BJ (cell line): ENCODE measurements at regions not wholly inside any gene's neighbourhood (a gene's known extent, or its start where the extent isn't known, plus 50 kb on each side); places are given as distances from the start of the nearest gene placed in this dataset.

Experiments used
- CTCF ChIA-PET: fragments of 350-600 bp; formaldehyde crosslinking; extraction: SDS; loops from one replicate; lab custom pipeline; 2021; ENCODE audit warnings: antibody characterized with exemption, inconsistent platforms; lab: Yijun Ruan, JAX
- POLR2A ChIA-PET: fragments of 300-600 bp; sonication (Branson Sonifier 250); formaldehyde crosslinking; extraction: SDS; loops from one replicate; lab custom pipeline; 2021; ENCODE audit warnings: antibody characterized with exemption; lab: Charles Lee
- DNase-seq: peaks from one replicate; pipeline ENCODE4 v3.0.0-alpha.2; 2011; ENCODE audit warnings: low read depth
- H3K27me3 ChIP-seq: 2 replicates; pipeline ENCODE4 v1.6.0; 2011; ENCODE audit warnings: low read length; ENCODE audit not compliant: control insufficient read depth, insufficient read depth
- H3K36me3 ChIP-seq: 2 replicates; pipeline ENCODE4 v1.5.1; 2011; ENCODE audit warnings: low read length; ENCODE audit not compliant: control insufficient read depth, insufficient read depth
- H3K4me3 ChIP-seq: 2 replicates; pipeline ENCODE4 v1.5.1; 2011; ENCODE audit warnings: low read depth, mild to moderate bottlenecking, control low read depth, low read length
- TF ChIP-seq, protein P1 (sequence below): IDR thresholded peaks from 2 replicates; pipeline ENCODE4 v1.5.1; 2011; ENCODE audit warnings: low read depth, mild to moderate bottlenecking, control low read depth, inconsistent platforms, low read length, moderate library complexity; ENCODE audit not compliant: insufficient read depth

DNA sequence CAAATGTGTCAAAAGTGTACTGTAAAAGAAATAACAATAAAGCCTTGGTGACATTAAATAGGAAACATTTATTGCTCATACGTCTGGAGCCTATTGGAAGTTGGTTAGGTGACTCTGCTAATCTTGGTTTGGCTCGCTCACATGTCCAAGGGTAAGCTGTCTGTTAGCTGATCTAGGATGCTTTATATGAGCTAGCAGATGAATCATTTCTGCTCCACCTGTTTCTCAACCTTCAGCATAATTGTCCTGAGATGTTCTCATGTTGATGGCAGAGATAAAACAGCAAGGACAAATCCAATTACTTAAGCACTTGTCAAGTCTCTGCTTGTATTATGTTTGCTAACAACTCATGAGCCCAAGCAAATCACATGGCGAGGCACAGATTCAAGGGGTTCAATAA, 56.0 kb upstream of the CD53 start:
- CTCF ChIA-PET, result interaction anchor here (0.6 to 1.5 kb wide), 3 partner anchors 11 to 34 kb away, joined by 3 to 4 read pairs (median 3); no protein-coding TSS in a partner anchor
- DNase-seq, result no peak
- Histone ChIP-seq H3K4me3 (no peak overlapping the region), H3K36me3 (no peaks in the 10 kb centered on the region), H3K27me3 (no peaks in the 10 kb centered on the region)
- POLR2A ChIA-PET, result no interaction called here
- TF ChIP-seq, protein P1, sequence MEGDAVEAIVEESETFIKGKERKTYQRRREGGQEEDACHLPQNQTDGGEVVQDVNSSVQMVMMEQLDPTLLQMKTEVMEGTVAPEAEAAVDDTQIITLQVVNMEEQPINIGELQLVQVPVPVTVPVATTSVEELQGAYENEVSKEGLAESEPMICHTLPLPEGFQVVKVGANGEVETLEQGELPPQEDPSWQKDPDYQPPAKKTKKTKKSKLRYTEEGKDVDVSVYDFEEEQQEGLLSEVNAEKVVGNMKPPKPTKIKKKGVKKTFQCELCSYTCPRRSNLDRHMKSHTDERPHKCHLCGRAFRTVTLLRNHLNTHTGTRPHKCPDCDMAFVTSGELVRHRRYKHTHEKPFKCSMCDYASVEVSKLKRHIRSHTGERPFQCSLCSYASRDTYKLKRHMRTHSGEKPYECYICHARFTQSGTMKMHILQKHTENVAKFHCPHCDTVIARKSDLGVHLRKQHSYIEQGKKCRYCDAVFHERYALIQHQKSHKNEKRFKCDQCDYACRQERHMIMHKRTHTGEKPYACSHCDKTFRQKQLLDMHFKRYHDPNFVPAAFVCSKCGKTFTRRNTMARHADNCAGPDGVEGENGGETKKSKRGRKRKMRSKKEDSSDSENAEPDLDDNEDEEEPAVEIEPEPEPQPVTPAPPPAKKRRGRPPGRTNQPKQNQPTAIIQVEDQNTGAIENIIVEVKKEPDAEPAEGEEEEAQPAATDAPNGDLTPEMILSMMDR, result no peak

DNA sequence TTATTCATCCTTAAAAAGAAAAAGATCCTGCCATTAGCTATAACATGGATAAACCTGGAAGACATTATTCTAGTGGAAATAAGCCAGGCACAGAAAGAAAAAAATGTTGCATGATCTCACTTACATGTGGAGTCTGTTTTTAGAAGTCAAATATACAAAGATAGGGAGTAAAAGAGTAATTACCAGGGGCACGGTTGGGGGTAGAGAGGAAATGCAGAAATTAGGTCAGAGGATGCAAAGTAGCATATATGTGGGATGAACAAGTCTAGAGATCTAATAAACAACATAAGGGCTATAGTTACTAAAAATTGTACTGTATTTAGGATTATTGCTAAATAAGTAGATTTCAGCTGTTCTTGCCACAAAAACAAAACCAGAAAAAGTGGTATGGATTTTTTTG, 61.4 kb upstream of the CD53 start:
- TF ChIP-seq, protein P1, result no peak
- CTCF ChIA-PET, result interaction anchor here (0.6 to 0.7 kb wide), 2 partner anchors 28 to 1796 kb away, joined by 3 to 4 read pairs; no protein-coding TSS in a partner anchor
- DNase-seq, result no peak
- H3K4me3 ChIP-seq, result no peak overlapping the region
- POLR2A ChIA-PET, result no interaction called here
- H3K27me3 ChIP-seq, result no peaks in the 10 kb centered on the region
- no peaks in the 10 kb centered on the region for H3K36me3 ChIP-seq

DNA sequence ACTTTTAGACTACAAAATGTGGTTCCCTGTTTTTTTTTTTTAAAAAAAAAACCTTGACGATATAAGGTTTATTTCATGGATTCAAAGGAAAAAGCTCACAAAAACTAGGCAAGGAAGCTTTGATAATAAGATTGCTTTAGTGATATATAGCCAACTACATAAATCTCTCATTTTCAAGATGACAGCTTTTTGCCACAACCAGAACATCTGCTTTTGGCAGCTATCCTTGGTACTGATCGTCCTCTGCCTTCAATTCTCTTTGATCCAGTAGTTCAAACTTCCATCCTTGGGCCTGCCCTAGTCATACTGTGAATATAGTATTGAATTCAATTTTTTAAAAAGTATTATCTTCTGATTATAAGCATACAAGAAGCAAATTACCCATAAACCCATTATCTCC, 72.9 kb upstream of the CD53 start:
- POLR2A ChIA-PET, result no interaction called here
- TF ChIP-seq, protein P1, result no peak
- H3K36me3 ChIP-seq, result no peaks in the 10 kb centered on the region
- H3K4me3 ChIP-seq, result no peak overlapping the region
- CTCF ChIA-PET, result interaction anchor here (0.7 kb wide), 1 partner anchor 17 kb away, joined by 4 read pairs; no protein-coding TSS in a partner anchor
- DNase-seq, result no peak
- no peaks in the 10 kb centered on the region for H3K27me3 ChIP-seq

DNA sequence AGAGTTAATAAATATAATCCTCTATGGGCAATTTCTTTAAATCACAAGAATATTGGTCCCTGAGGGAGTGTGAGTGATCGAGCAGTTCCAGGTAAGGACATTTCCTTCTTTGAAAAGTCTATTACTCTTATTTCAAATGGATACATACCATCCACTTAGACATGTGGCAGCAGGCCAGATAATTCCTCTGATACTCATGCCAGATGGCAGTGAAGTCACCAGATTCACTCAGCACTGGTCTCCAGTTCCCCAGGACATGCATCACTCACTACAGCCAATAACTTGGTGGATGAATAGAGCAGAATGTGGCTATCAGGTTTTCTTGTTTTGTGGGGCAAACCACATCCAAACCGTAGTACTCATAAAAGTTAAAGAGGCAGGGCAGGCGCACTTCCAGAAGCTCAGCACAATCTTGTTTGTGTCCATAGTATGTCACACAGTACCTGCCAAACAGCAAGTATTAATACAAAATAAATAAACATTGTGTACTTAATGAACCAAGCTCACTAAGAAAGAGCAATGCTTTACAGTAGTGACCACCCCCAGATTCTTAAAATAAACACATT, 74.2 kb upstream of the CD53 start:
- Histone ChIP-seq H3K4me3 (no peak overlapping the region), H3K36me3 (no peaks in the 10 kb centered on the region), H3K27me3 (no peaks in the 10 kb centered on the region)
- POLR2A ChIA-PET, result no interaction called here
- TF ChIP-seq, protein P1, result no peak
- CTCF ChIA-PET, result no interaction called here
- DNase-seq, result no peak

DNA sequence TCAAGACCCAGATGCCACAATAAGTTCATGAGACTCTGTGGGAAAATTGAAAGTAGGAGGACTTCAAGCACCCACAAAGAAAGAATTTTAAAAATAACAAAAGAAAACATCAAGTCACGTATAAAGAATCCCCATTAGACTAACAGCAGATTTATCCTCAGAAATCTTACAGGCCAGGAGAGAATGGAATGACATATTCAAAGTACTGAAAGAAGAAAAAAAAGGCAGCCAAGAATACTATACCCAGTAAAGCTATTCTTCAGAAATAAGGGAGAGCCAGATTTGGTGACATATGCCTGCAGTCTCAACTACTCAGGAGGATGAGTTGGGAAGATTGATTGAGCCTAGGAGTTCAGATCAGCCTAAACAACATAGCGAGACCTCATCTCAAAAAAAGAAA, 84.3 kb upstream of the CD53 start:
- no peaks in the 10 kb centered on the region; the same call in 1 of the 2 replicates for H3K27me3 ChIP-seq
- POLR2A ChIA-PET, result no interaction called here
- CTCF ChIA-PET, result interaction anchor here (0.9 to 1.0 kb wide), 2 partner anchors 159 to 241 kb away, joined by 3 read pairs; no protein-coding TSS in a partner anchor
- no peak for DNase-seq
- TF ChIP-seq, protein P1, result no peak
- no peaks in the 10 kb centered on the region for H3K36me3 ChIP-seq
- no peak overlapping the region for H3K4me3 ChIP-seq
